ENCODE measurements at regions not wholly inside any gene's neighbourhood (a gene's known extent, or its start where the extent isn't known, plus 50 kb on each side); places are given as distances from the start of the nearest gene placed in this dataset.
"Not testable (repeated sequence)": the region's sequence is repeated elsewhere in the genome, so short reads cannot be mapped to it uniquely, and the experiment has no call there.

GRCh38 chr10:34058845-34059614, 724.6 kb upstream of the NRP1 start:
- no peak for DNase-seq

- DNase-seq, result not testable (repeated sequence)
Observed at GRCh38 chr10:34055410-34055985, 721.0 kb upstream of the NRP1 start.

- peak; percentile 27 for DNase-seq
Observed at GRCh38 chr10:34049887-34050286, 715.4 kb upstream of the NRP1 start.

- no peak for DNase-seq
Observed at GRCh38 chr10:34049469-34049868, 715.0 kb upstream of the NRP1 start.

- DNase-seq, result no peak
Observed at GRCh38 chr10:34047389-34047788, 712.9 kb upstream of the NRP1 start.

DNA sequence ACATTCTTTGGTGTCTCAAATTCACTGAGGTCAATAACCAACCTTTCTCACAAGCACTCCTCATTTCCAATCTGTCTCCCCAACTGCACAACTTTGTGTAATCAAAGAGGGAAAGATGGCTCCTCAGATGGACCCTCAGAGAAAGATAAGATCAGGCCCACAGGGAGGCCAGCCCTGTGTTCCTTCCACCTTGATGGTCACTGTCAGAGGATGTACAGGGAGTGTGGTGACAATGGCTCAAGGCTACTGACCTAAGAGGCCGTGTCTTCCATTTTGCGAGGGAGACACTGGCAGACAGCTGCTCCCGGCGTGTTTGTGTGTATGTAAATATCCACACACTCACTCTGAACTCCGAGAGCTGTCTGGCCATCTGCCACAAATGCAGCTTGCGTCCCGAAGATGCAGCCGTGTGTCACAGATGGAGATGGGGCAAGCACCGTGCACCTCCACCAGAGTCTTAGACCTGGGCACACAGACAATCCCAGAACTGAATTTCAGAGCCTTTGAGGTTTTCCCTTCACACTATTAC, 712.1 kb upstream of the NRP1 start:
- no peak for DNase-seq

- DNase-seq, result no peak
Observed at GRCh38 chr10:34045571-34046190, 711.2 kb upstream of the NRP1 start.

DNA sequence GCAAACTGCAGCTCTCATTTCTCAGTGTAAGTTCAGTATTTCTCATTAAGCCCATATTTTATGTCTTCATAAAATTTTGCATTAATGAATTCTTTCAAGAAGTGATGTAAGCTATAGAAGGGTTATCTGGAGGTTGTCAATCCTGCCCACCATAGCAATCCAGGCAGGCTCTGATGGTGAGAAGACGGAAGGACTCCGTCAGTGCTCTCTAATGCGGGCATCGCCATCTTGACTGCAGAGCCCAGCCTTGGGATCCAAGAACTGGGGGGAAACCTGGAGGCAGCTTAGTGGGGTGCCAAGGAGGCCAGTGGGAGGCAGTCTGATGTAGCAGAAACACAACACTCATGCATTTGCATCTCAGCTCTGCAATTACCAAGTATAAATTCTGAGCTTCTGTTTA, 707.4 kb upstream of the NRP1 start:
- DNase-seq, result no peak

DNA sequence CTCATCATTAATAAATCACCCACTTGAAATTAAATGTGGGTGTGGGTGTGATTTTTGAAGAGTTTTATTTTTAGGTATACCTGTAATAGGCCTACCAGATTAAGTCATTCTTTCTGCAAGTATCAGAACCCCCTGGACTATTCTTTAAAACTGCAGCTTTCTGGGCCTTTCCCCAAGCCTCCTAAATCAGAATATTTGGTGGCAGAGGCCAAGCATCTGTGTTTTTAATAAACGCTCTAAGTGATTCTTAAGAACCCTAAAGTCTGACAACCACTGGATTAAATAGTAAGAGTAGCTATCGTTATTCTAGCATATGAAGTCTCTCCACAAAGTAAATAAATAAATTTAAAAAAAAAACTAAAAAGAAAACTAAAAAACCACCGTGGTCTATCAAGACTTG, 703.0 kb upstream of the NRP1 start:
- DNase-seq, result no peak

GRCh38 chr10:34035241-34035790, 700.8 kb upstream of the NRP1 start:
- not testable (repeated sequence) for DNase-seq

DNA sequence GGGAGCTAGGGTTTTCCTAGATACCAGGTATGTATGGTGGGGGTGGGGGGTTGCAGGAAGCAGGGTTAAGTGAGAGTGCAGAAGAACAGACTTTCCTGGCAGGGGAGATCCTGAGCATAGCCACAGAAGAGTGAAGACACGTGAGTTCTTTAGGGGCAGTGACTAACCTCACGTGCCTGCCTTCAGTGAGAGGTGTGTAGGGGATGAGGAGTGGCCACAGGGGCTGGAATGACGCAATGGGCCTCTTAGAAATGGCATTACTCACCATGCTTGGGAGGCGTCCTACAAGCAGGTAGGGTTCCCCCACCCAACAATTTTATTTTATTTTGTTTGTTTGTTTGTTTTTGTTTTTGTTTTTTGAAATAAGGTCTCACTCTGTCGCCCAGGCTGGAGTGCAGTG, 698.6 kb upstream of the NRP1 start:
- no peak for DNase-seq

DNA sequence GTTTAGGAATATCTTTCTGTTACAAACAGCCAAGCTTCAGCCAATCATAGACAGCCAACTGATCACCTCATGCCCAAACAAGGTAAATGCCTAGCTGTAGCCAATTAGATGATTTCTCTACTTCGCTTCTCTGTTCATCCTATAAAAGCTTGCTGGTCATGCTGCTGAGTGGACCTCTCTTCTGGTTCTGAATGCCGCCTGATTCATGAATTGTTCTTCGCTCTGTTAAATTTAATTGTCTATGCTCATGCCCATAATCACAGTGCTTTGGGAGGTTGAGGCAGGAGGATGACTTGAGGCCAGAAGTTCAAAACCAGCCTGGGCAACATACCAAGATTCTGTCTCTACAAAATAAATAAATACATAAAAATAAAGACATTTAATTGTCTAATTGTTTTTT, 698.1 kb upstream of the NRP1 start:
- DNase-seq, result no peak

GRCh38 chr10:34031400-34031799, 696.9 kb upstream of the NRP1 start:
- DNase-seq, result no peak

DNA sequence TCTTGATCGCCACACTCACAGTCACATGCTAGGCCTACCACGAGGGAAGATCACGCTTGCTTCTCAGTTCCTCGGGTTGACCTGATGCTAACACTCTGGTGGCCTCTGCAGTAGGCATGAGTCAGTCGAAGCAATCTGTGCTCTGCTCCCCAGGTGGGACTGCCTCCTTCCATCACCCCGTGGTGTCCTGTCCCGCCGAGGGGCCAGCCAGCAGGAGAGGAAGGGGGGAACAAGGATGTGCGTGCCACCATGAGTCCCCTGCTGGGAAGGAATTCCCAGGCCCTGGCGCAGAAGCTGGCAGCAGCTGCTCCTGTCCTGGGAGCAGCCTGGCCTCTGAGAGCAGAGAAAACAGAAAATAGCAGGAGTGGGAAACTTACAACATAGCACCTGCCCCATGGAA, 695.0 kb upstream of the NRP1 start:
- DNase-seq, result no peak

DNA sequence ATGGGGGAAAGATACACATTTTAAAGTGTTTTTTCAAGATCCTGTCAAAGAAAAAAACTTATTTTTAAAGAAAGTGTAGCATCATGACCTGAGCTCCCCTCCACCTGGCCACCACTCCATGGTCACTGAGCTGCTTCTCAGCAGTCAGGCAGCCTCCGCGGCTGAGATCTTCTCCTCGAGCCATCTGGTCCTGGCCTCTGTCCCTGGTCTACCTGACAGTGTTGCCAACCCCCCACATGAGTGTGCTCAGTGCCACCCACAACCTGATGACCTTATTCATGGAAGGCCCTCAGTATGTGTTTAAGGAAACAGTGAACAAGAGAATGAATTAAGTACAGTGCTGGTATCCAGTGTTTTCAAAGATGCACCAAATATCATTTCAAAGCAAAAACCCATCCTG, 694.5 kb upstream of the NRP1 start:
- DNase-seq, result no peak

- no peak for DNase-seq
Observed at GRCh38 chr10:34024693-34025425, 690.4 kb upstream of the NRP1 start.

GRCh38 chr10:34024282-34024681, 689.8 kb upstream of the NRP1 start:
- no peak for DNase-seq

DNA sequence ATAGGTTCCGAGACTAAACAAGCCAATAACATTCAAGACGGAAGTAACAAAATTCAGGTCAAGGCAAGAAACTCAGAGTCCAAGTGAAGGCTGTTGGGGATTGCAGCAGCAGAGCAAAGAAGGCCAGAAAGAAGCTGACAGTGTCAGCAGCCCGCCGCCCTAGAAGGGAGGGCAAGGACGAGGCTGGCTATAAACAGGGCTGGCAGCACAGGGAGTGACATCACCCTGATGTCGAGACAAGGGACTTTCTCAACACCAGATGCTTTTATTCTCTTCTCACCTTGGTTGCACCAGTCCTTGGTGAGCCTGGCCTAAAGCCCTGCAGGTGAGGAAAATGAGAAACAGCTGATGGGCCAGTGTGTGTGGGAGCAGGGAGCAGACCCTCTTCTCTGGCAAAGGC, 687.7 kb upstream of the NRP1 start:
- no peak for DNase-seq

DNA sequence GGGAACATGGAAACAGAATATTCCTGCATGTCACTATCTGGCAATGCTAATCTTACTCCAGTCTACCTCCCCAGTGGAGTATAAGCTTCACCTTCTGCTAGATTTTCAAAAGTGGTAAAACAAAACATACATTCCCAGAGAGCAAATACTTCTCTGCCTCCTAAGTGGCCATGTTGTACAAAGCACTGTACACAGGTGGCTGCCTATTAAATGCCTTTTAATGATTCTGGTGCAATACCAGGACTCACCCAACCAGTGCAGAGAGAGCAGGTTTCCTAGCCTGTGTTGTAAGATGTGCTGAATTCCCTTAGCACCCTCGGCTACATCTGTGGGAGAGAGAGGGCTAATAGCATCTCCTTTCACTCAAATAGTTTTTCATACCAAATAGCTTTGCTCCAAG, 684.3 kb upstream of the NRP1 start:
- DNase-seq, result no peak

GRCh38 chr10:34018129-34018528, 683.7 kb upstream of the NRP1 start:
- no peak for DNase-seq

DNA sequence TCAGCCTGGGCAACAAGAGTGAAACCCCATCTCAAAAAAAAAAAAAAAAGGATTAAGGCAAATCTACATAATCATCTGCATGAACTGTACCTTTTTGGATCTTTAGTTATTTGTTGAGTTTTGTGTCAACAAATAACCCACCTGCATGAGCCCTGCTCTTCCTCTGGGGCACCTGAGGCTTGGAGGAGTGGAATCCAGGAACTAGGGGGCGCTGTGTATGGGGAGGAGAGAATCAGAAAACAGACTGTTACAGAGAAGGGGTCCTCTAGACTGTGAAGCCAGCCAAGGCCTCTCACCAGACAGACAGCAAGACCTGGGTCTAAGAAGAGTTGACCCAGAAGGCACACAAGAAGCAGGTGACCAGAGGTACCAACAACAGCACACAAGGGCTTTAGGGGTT, 682.8 kb upstream of the NRP1 start:
- no peak for DNase-seq

DNA sequence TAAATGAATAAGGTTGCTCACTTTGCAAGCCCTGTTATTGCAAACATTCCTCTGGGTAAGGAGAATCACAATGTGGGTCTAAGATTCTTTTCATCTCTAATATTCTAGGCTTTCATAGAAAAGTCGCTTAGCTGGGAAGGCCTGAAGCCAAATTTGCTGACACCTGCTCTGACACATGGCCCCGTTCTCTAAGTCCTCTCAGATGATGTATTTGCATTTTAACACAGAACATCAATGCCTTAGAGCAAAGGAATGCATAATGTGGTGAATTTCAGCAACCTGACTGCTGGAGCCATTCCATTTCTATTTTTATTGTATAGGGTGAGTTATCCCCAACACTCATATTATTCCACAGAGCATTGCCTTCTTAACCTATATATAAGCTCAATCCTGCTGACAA, 682.1 kb upstream of the NRP1 start:
- DNase-seq, result no peak

DNA sequence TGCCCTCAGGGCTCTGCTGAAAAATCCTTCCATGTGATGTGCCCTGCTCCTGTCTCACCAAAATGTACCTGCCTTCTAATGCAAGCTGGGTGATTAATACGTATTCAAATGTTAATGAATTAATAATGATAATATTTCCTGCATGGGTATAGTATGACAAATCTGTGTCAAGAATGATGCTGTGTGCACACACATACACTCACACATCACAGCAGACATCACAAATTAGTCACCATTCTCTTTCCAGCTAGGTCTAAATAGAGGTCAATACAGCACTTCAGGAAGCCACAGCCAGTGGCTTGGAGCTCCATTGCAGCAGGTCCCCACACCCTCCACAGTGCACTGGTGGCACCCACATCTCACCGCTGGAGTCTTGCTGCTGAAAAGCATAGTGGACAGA, 681.2 kb upstream of the NRP1 start:
- no peak for DNase-seq

Data from stimulated activated naive CD4-positive, alpha-beta T cell treated with Interleukin-2 at 50 U/mL for 16 hours (primary cell).